ENCODE measurements at regions not wholly inside any gene's neighbourhood (a gene's known extent, or its start where the extent isn't known, plus 50 kb on each side); places are given as distances from the start of the nearest gene placed in this dataset.
A peak's percentile ranks its signal among the peaks of the same experiment; 100 is the strongest.
"Not testable (repeated sequence)": the region's sequence is repeated elsewhere in the genome, so short reads cannot be mapped to it uniquely, and the experiment has no call there.

GRCh38 chrX:98240061-98240460, 1356.4 kb downstream of the RPA4 start:
- DNase-seq = not testable (repeated sequence)

DNA sequence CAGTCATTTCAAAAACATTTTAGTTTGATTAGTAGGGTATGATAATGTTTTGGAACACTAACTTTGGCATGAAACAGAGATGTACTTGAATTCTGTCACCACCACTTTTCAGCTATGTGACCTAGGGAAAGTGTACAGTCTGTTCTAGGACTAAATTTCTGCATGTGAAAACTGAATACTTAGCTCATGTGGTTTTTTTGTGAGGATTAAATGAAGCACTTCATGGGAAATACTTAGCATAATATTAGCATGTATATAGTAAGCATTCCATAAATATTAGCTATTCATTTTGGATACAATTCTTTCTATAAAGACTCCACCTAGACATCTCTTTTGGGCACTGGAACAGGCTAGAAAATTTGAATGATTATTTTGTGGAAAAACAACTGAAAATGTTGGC, 1379.4 kb downstream of the RPA4 start:
- no peak for DNase-seq
- in situ Hi-C loops (cut with MboI; ENCODE audit: low pct_unique_long_range_greater_than_20kb, low sequenced_read_pairs) = no loop called here

More at GRCh38 chrX:98240061-98240460, 1356.4 kb downstream of the RPA4 start:
- in situ Hi-C loops (cut with MboI; ENCODE audit: low pct_unique_long_range_greater_than_20kb, low sequenced_read_pairs) = not testable (repeated sequence)

DNA sequence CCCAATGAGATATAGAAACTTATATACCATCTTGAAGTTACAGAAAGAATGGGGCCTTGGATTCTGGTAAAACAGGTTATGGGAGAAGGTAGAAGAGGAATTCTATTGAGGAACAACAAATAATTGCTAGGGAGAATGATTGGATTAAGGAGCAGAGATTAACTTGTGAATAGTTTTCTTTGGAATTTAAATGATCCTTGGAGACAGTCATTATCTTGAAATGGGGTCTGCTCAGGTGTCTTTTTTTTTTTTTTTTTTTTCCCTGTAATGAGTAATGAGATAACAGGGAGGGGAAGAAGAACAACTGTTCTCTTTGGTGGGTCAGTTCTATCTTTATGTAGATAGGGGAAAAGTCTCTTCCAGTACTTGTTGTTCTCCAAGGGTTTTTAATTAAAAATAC, 1406.0 kb downstream of the RPA4 start:
- in situ Hi-C loops (cut with MboI; ENCODE audit: low pct_unique_long_range_greater_than_20kb, low sequenced_read_pairs) = no loop called here
- no peak for DNase-seq

- DNase-seq = no peak
- in situ Hi-C loops (cut with MboI; ENCODE audit: low pct_unique_long_range_greater_than_20kb, low sequenced_read_pairs) = no loop called here
Measured at GRCh38 chrX:98294310-98294709, 1410.6 kb downstream of the RPA4 start.

DNA sequence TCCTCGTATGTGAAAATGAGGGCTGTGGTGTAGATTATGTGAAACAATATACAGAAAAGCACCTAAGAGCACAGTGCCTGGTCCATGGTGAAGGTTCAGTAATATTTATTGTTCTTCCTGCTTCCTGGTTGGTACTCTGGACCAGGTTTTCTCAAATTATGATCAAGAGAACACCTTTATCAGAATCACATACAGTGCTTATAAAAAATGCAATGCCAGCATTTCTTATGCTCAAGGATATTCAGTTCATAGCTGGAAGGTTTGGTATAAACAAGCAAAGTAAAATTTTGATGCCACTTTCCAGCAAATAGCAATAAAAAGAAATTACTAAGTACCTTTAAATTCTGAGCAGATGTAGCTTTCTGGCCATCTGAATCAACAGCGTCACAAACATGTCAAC, 1412.4 kb downstream of the RPA4 start:
- in situ Hi-C loops (cut with MboI; ENCODE audit: low pct_unique_long_range_greater_than_20kb, low sequenced_read_pairs) = no loop called here

DNA sequence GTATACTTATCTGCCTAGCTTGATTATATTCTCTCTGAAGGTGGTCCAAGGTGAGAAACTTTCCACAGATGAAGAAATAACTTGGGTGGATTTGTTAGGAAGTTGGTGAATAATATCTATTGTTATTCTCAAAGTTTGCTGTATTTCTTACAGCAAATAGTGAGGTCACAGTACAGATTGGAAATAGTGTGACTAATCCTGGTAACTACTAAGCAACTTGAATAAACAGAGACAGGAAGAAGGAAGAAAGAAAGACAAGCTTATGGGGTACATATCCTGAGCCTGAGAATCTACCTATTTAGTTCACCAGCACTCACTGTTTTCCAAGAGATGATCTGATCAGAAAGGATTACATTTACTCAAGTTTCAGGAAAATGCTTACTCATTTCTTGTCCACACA, 1416.1 kb downstream of the RPA4 start:
- in situ Hi-C loops (cut with MboI; ENCODE audit: low pct_unique_long_range_greater_than_20kb, low sequenced_read_pairs) = no loop called here
- DNase-seq = no peak

More for the DNA sequence above, 1412.4 kb downstream of the RPA4 start:
- DNase-seq = no peak

DNA sequence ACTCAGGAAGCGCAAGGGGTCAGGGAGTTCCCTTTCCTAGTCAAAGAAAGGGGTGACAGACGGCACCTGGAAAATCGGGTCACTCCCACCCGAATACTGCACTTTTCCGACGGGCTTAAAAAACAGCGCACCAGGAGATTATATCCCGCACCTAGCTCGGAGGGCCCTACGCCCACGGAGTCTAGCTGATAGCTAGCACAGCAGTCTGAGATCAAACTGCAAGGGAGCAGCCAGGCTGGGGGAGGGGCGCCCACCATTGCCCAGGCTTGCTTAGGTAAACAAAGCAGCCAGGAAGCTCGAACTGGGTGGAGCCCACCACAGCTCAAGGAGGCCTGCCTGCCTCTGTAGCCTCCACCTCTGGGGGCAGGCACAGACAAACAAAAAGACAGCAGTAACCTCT, 1416.8 kb downstream of the RPA4 start:
- DNase-seq; in situ Hi-C loops (cut with MboI; ENCODE audit: low pct_unique_long_range_greater_than_20kb, low sequenced_read_pairs): not testable (repeated sequence)

- DNase-seq = no peak
- in situ Hi-C loops (cut with MboI; ENCODE audit: low pct_unique_long_range_greater_than_20kb, low sequenced_read_pairs) = no loop called here
Measured at GRCh38 chrX:98331407-98331806, 1447.7 kb downstream of the RPA4 start.

- DNase-seq = no peak
- in situ Hi-C loops (cut with MboI; ENCODE audit: low pct_unique_long_range_greater_than_20kb, low sequenced_read_pairs) = no loop called here
Measured at GRCh38 chrX:98338544-98338943, 1454.8 kb downstream of the RPA4 start.

GRCh38 chrX:98350940-98351339, 1467.2 kb downstream of the RPA4 start:
- in situ Hi-C loops (cut with MboI; ENCODE audit: low pct_unique_long_range_greater_than_20kb, low sequenced_read_pairs) = no loop called here
- no peak for DNase-seq

DNA sequence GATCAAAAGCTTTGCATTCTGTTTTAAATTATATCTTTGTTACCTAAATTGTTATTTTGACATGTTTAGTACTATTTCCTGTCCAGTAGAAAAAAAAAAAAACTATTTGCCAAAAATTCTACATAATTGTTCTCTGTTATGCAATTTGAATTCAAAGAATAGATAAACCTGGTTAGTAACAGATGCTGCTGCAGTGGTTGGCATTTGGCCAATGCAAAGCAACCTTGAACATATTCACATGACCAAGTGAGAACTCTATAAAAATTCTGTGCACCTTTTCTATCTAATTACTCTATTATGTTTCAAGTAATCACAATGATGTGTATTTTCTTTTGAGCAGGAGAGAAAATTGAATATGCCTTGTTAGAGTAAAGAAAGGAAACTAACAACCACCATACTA, 1473.4 kb downstream of the RPA4 start:
- DNase-seq = no peak
- in situ Hi-C loops (cut with MboI; ENCODE audit: low pct_unique_long_range_greater_than_20kb, low sequenced_read_pairs) = no loop called here

- in situ Hi-C loops (cut with MboI; ENCODE audit: low pct_unique_long_range_greater_than_20kb, low sequenced_read_pairs) = no loop called here
- DNase-seq = no peak
Measured at GRCh38 chrX:98362630-98363029, 1478.9 kb downstream of the RPA4 start.

DNA sequence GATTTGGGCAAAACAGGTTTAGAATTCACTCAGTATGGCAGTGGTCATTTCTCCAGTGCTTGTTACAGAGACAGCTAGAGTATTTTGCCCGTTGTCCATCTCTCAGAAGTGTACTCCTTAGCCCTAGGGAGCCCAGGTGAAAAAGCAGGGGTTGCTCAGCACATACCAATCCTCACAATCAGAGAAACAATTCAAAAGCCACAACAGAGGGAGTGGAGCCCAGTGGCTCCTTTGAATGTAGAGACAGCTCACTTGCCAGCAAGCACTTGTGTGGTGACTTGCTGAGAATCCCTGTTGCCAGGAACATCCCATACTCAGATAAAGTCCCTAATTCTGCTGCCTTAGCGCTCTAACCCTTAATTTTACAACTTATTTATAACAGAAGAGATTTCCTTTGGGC, 1488.3 kb downstream of the RPA4 start:
- in situ Hi-C loops (cut with MboI; ENCODE audit: low pct_unique_long_range_greater_than_20kb, low sequenced_read_pairs) = no loop called here
- DNase-seq = no peak

- in situ Hi-C loops (cut with MboI; ENCODE audit: low pct_unique_long_range_greater_than_20kb, low sequenced_read_pairs) = no loop called here
- peak; percentile 8 for DNase-seq
Measured at GRCh38 chrX:98379134-98379533, 1495.4 kb downstream of the RPA4 start.

DNA sequence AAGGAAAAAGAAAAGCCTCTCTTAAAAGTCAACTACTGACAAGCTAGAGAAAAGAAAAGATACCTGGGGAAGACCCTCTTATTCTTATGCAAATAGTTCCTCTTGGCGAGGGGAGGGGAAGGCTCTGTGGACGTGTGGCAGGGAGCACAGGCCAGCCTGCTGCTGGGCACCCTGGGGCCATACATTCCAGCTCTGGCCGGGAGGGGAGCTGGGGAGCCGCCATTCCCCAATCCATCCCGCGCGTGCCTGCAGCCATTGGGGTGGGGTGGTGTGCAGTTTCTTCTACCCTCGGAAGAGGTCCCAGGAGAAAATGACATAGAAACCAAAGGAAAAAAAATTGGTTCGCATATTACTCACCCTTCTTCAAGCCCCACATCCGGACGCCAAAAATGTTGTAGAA, 1496.4 kb downstream of the RPA4 start:
- DNase-seq = no peak
- in situ Hi-C loops (cut with MboI; ENCODE audit: low pct_unique_long_range_greater_than_20kb, low sequenced_read_pairs) = no loop called here

DNA sequence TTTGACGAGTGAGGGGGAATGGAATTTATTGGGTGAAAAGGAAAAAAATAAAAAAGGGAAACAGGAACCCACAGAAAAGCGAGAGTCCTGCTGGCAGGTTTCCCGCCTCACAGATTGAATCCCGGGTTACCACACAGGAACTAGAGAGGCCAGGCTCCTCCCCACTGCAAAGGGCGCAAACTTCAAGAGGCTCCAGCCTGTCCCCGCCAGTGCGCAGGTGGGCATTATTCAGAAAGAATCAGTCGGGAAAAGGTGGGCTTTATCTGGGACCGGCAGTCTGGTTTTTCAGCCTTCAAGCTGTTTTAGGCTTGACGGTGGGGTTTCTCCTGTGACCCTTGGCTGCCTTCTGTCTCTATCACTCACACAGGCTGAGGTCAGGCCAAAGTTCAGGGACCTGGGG, 1496.8 kb downstream of the RPA4 start:
- in situ Hi-C loops (cut with MboI; ENCODE audit: low pct_unique_long_range_greater_than_20kb, low sequenced_read_pairs) = no loop called here

DNA sequence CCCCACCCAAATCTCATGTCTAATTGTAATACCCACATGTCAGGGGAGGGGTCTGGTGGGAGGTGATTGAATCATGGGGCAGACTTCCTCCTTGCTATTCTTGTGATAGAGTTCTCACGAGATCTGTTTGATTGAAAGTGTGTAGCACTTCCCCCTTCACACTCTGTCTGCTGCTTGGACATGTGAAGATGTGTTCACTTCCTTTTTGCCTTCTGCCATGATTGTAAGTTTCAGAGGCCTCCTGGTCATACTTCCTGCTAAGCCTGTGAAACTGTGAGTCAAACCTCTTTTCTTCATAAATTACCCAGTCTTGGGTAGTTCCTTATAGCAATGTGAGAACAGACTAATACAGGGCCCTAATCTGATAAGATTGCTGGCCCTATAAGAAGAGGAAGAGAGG, 1514.8 kb downstream of the RPA4 start:
- DNase-seq = peak; percentile 75
- in situ Hi-C loops (cut with MboI; ENCODE audit: low pct_unique_long_range_greater_than_20kb, low sequenced_read_pairs) = no loop called here

More for the DNA sequence above, 1496.8 kb downstream of the RPA4 start:
- no peak for DNase-seq

DNA sequence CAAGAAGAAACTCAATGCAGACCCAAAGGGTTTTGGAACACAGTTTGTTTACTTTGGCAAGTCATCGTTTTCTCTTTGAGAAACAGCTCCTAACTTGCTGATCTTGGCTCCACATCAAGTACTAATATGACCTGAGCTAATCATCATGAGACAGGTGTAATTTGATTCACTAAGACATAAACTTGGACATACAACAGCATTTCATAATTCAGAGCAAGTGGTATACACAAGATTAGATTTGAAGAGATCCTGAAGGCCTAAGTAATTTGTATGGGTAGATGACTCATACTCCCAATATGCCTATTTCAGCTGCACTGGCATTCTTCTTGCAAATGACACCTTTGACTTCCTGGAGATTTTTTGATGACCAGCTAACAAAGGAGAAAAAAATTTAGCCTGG, 1521.7 kb downstream of the RPA4 start:
- no peak for DNase-seq
- in situ Hi-C loops (cut with MboI; ENCODE audit: low pct_unique_long_range_greater_than_20kb, low sequenced_read_pairs) = no loop called here

GRCh38 chrX:98407584-98407983, 1523.9 kb downstream of the RPA4 start:
- no peak for DNase-seq
- in situ Hi-C loops (cut with MboI; ENCODE audit: low pct_unique_long_range_greater_than_20kb, low sequenced_read_pairs) = no loop called here

GRCh38 chrX:98409867-98410266, 1526.2 kb downstream of the RPA4 start:
- DNase-seq = no peak
- in situ Hi-C loops (cut with MboI; ENCODE audit: low pct_unique_long_range_greater_than_20kb, low sequenced_read_pairs) = no loop called here

- in situ Hi-C loops (cut with MboI; ENCODE audit: low pct_unique_long_range_greater_than_20kb, low sequenced_read_pairs) = no loop called here
- DNase-seq = no peak
Measured at GRCh38 chrX:98412058-98412457, 1528.3 kb downstream of the RPA4 start.

DNA sequence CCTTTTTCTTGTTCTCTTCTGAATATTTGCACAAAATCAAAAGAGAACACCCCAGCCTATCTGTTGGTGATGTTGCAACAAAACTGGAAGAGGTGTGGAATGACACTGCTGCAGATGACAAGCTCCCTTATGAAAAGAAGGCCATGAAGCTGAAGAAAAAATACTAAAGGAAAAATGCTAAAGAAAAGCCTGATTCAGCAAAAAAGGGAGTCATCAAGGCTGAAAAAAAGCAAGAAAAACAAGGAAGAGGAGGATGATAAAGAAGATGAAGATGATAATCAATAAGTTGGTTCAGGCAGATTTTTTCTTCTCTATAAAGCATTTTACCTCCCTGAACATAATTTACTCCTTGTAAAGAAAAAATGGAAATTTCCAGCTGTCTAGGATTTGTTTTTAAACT, 1538.8 kb downstream of the RPA4 start:
- in situ Hi-C loops (cut with MboI; ENCODE audit: low pct_unique_long_range_greater_than_20kb, low sequenced_read_pairs) = no loop called here
- no peak for DNase-seq

All from KBM-7 (cell line).